OCI-LY1 (cell line): ENCODE measurements at regions not wholly inside any gene's neighbourhood (a gene's known extent, or its start where the extent isn't known, plus 50 kb on each side); places are given as distances from the start of the nearest gene placed in this dataset.

Experiments used
- EZH2 ChIP-seq: fragments of 200-600 bp; sonication (generic), shearing (Covaris generic); IDR thresholded peaks from 2 replicates; pipeline ENCODE4 v1.8.0; 2017; ENCODE audit warnings: borderline replicate concordance, mixed run types, mild to moderate bottlenecking, antibody characterized with exemption, low read length, moderate library complexity, mixed read lengths
- TF ChIP-seq, protein P1 (sequence below): fragments of 200-600 bp; sonication (generic), shearing (Covaris generic); IDR thresholded peaks from 2 replicates; pipeline ENCODE4 v1.5.1; 2017; ENCODE audit warnings: mild to moderate bottlenecking, antibody characterized with exemption, low read length, moderate library complexity, mixed read lengths

DNA sequence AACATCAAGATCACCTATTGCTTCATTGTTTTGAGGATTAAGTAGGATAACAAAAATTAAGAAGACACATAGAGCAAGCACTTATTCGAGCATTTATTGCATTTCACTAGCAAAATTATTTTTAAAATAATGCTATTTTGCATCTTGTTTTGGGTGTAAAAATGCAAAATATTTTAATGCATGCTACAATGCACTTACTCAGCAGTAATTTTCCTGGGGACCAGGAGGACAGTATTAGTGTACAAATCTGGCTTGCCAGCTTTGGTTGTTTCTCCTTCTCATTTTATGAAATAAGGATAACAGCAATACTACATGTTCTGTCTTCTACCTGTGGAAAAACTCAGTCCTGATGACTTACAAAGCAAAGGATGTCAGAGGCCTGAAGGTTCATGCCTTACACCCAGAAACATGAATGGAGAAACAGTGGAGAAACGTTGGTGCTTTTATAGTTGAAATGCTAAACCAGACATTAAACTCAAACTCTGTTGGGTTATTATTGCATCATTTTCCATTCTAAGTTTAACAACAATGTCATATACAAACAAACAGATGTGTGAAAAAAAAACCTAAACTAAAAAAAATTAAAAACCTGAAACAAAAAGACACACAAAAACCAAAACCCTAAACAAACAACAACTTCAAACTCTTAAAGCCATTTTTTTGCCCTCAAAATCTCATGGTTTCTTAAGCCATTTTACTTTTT is 50.2 kb upstream of the ATXN1 start:
- TF ChIP-seq, protein P1, sequence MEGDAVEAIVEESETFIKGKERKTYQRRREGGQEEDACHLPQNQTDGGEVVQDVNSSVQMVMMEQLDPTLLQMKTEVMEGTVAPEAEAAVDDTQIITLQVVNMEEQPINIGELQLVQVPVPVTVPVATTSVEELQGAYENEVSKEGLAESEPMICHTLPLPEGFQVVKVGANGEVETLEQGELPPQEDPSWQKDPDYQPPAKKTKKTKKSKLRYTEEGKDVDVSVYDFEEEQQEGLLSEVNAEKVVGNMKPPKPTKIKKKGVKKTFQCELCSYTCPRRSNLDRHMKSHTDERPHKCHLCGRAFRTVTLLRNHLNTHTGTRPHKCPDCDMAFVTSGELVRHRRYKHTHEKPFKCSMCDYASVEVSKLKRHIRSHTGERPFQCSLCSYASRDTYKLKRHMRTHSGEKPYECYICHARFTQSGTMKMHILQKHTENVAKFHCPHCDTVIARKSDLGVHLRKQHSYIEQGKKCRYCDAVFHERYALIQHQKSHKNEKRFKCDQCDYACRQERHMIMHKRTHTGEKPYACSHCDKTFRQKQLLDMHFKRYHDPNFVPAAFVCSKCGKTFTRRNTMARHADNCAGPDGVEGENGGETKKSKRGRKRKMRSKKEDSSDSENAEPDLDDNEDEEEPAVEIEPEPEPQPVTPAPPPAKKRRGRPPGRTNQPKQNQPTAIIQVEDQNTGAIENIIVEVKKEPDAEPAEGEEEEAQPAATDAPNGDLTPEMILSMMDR: no peak
- no peak for TF ChIP-seq EZH2
